ENCODE measurements at regions not wholly inside any gene's neighbourhood (a gene's known extent, or its start where the extent isn't known, plus 50 kb on each side); places are given as distances from the start of the nearest gene placed in this dataset.
"Not testable (repeated sequence)": the region's sequence is repeated elsewhere in the genome, so short reads cannot be mapped to it uniquely, and the experiment has no call there.

DNA sequence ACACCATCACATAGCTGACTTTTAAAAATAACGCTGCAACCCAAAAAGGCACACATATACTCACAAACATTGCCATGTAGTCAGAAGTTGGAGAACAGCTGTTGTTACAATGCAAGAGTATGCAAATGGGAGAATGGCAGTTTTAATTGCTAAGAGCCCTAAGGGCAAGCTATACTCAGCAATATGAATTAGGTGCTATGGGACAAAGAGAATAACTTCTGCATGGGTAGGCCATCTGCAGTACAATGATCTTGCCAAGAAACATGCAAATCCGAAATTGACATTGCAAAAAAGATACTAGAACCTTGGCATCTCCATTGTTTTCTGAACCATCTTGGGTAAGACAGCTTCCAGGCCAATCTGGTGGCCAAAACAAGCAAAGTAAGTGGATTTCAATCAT, 697.8 kb downstream of the LRRIQ3 start:
- no peak for DNase-seq (ENCODE audit: low read depth)

- DNase-seq (ENCODE audit: low read depth): no peak
Measured at GRCh38 chr1:73499671-73500070, 698.3 kb downstream of the LRRIQ3 start.

DNA sequence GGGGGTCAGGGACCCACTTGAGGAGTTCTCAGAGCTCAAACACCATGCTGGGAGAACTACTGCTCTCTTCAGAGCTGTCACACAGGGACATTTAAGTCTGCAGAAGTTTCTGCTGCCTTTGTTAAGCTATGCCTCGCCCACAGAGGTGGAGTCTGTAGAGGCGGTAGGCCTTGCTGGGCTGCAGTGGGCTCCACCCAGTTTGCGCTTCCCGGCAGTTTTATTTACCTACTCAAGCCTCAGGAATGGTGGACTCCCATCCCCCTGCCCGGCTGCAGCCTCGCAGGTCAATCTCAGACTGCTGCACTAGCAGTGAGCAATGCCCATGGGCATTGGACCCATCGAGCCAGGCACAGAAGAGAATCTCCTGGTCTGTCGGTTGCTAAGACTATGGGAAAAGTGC, 706.4 kb downstream of the LRRIQ3 start:
- DNase-seq (ENCODE audit: low read depth): no peak

- no peak for DNase-seq (ENCODE audit: low read depth)
Measured at GRCh38 chr1:73475316-73475870, 722.6 kb downstream of the LRRIQ3 start.

DNA sequence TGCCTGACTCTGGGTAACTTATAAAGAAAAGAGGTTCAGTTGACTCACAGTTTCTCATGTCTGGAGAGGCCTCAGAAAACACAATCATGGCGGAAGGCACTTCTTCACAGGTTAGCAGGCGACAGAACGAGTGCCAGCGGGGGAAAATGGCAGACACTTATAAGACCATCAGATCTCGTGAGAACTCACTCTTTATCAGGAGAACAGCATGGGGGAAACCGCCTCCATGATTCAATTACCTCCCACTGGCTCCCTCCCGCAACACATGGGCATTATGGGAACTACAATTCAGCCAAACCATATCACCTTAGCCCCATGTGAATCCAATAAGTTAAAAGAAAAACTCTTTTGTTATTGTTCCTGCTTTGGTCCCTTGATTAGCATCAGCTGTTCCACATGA, 725.2 kb downstream of the LRRIQ3 start:
- no peak for DNase-seq (ENCODE audit: low read depth)

- no peak for DNase-seq (ENCODE audit: low read depth)
Measured at GRCh38 chr1:73467731-73468130, 730.2 kb downstream of the LRRIQ3 start.

- DNase-seq (ENCODE audit: low read depth): no peak
Measured at GRCh38 chr1:73463873-73464272, 734.1 kb downstream of the LRRIQ3 start.

DNA sequence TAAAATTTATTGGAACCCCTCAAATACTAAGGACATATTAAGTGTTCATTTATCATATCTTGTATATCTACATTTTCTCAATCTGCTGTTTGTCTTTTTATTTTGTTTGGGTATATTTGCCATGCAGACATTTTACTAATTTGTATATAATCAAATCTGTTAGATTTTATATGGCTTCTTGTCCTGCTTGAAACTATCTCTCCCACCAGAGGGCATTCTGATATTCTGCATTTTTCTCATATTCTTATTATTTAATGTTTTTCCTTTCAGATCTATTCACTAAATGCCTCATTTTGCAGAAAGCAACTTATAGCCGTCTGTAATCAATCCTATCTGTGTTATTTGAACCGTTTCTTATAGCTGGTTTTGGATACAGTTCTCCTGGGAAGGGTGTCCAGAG, 745.5 kb downstream of the LRRIQ3 start:
- DNase-seq (ENCODE audit: low read depth): no peak

- not testable (repeated sequence) for DNase-seq (ENCODE audit: low read depth)
Measured at GRCh38 chr1:73450668-73451067, 747.3 kb downstream of the LRRIQ3 start.

- no peak for DNase-seq (ENCODE audit: low read depth)
Measured at GRCh38 chr1:73411479-73411878, 786.5 kb downstream of the LRRIQ3 start.

- DNase-seq (ENCODE audit: low read depth): peak; percentile 10
Measured at GRCh38 chr1:73401666-73402065, 796.3 kb downstream of the LRRIQ3 start.

DNA sequence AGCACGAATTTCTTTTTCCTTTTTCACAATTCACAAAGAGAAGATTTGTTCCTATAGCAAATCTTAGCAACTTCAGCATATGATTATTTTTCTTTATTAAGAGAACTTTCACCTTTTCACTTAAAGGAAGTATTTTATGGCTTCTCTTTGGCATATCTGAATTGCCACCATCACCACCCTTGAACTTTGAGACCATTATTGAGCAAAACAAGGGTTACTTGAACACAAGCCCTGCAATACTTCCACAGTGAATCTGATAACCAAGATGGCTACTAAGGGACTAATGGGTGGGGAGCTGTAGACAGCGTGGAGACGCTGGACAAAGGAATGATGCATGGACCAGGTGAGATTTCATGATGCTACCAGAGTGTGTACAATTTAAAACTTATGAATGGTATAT, 815.0 kb downstream of the LRRIQ3 start:
- no peak for DNase-seq (ENCODE audit: low read depth)

- no peak for DNase-seq (ENCODE audit: low read depth)
Measured at GRCh38 chr1:73366734-73367413, 831.1 kb downstream of the LRRIQ3 start.

- peak; percentile 32 for DNase-seq (ENCODE audit: low read depth)
Measured at GRCh38 chr1:73359001-73359400, 839.0 kb downstream of the LRRIQ3 start.

- no peak for DNase-seq (ENCODE audit: low read depth)
Measured at GRCh38 chr1:73356485-73356884, 841.5 kb downstream of the LRRIQ3 start.

- no peak for DNase-seq (ENCODE audit: low read depth)
Measured at GRCh38 chr1:73343947-73344346, 854.0 kb downstream of the LRRIQ3 start.

DNA sequence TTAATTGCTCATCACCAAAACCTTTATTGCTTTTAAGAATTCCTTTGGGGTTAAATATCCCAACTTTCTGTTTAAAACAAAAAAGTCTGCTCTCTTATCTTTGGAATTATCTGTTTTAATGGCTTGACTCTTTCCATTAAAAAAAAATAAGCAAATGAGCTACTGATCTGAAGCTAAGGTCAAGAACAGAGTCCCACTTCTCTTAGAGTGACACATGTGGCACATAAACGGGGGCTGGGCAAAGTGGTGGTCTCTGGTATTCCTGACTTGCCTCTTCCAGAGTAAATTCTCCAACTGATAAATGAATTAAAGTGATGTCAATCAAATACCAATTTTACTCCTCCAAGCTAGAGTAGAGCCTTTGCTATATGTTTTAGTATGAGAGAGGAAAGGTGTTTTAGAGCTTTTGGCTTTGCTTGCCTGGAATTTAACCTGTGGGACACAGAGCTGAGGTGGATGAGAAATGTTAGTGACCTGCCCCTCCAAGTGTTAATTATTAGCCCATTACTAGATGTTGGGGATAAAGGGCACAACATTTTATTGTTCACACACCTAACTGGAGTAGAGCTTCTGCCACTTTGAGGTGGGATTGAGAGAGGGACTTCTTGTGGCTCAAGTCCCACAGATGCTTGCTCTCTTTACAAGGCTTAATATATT, 864.0 kb downstream of the LRRIQ3 start:
- DNase-seq (ENCODE audit: low read depth): no peak

- DNase-seq (ENCODE audit: low read depth): no peak
Measured at GRCh38 chr1:73331726-73332125, 866.2 kb downstream of the LRRIQ3 start.

DNA sequence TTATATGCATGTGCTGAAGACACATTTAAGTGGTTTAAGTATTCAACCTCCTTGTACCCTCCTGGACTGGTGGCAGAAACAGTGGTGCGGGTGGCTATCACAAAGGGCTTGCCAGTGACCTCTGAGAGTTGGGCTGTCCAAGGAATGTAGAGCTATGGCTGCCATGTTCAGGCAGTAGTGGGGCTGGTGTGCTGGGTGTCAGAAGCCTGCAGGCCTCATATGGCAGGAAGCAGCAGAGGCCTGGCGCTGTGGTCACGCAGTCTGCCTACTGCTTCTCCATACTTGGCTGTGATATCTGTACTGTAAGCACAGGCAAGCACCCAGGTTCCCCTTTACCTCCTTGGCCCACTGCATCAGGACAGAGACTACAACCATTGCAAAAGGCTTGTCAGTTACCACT, 870.0 kb downstream of the LRRIQ3 start:
- no peak for DNase-seq (ENCODE audit: low read depth)

GRCh38 chr1:73327180-73327793, 870.7 kb downstream of the LRRIQ3 start:
- DNase-seq (ENCODE audit: low read depth): no peak

GRCh38 chr1:73326663-73327062, 871.3 kb downstream of the LRRIQ3 start:
- no peak for DNase-seq (ENCODE audit: low read depth)

- DNase-seq (ENCODE audit: low read depth): no peak
Measured at GRCh38 chr1:73310797-73311381, 887.1 kb downstream of the LRRIQ3 start.

All from HT1080 (cell line).